SU-DHL-6 (cell line): ENCODE measurements at regions not wholly inside any gene's neighbourhood (a gene's known extent, or its start where the extent isn't known, plus 50 kb on each side); places are given as distances from the start of the nearest gene placed in this dataset.

Experiments used
- H2AFZ ChIP-seq: fragments of 200-600 bp; sonication (generic); 2 replicates; pipeline ENCODE4 v1.6.1; 2014; ENCODE audit warnings: low read depth, mild to moderate bottlenecking, moderate library complexity, mixed read lengths, antibody characterized with exemption, low read length; ENCODE audit not compliant: severe bottlenecking
- H3F3A ChIP-seq: fragments of 200-600 bp; shearing (Covaris generic); 2 replicates; pipeline ENCODE4 v1.6.0; 2016; ENCODE audit warnings: antibody characterized with exemption, mild to moderate bottlenecking; ENCODE audit not compliant: insufficient read depth
- H3K27ac ChIP-seq: fragments of 200-600 bp; sonication (generic); 2 replicates; pipeline ENCODE4 v1.5.1; 2016; ENCODE audit warnings: low read depth, mild to moderate bottlenecking, low read length, moderate library complexity, mixed read lengths
- H3K27me3 ChIP-seq: fragments of 200-600 bp; sonication (generic), shearing (Covaris generic); 2 replicates; pipeline ENCODE4 v1.6.0; 2014; ENCODE audit warnings: mild to moderate bottlenecking, low read length
- H3K36me3 ChIP-seq: fragments of 200-600 bp; sonication (generic); 2 replicates; pipeline ENCODE4 v1.6.1; 2014; ENCODE audit warnings: mild to moderate bottlenecking, low read length, mixed read lengths
- H3K4me2 ChIP-seq: fragments of 300-600, 200-600 bp; shearing (Covaris generic), sonication (generic); 2 replicates; pipeline ENCODE4 v1.6.0; 2014; ENCODE audit warnings: low read length, low read depth, mild to moderate bottlenecking; ENCODE audit not compliant: poor library complexity, severe bottlenecking
- H3K4me3 ChIP-seq: fragments of 200-600 bp; sonication (generic); 2 replicates; pipeline ENCODE4 v1.5.1; 2014; ENCODE audit warnings: antibody characterized with exemption, low read length, mild to moderate bottlenecking, mixed read lengths; ENCODE audit not compliant: insufficient read depth, poor library complexity, severe bottlenecking
- H3K79me2 ChIP-seq: fragments of 200-600 bp; sonication (generic); 2 replicates; pipeline ENCODE4 v1.6.1; 2014; ENCODE audit warnings: mild to moderate bottlenecking, low read length, moderate library complexity; ENCODE audit not compliant: insufficient read depth
- H3K9ac ChIP-seq: fragments of 200-600 bp; sonication (generic); 2 replicates; pipeline ENCODE4 v1.7.0; 2014; ENCODE audit warnings: mild to moderate bottlenecking, low read length
- H3K9me2 ChIP-seq: fragments of 200-600 bp; sonication (generic); replicated peaks from 2 replicates; pipeline ENCODE4 v1.6.1; 2014; ENCODE audit warnings: low read length; ENCODE audit not compliant: insufficient read depth
- H3K9me3 ChIP-seq: fragments of 200-600 bp; sonication (generic); 2 replicates; pipeline ENCODE4 v1.6.1; 2014; ENCODE audit warnings: low read length, mixed read lengths; ENCODE audit not compliant: insufficient read depth
- H4K20me1 ChIP-seq: fragments of 200-600 bp; sonication (generic); 2 replicates; pipeline ENCODE4 v1.6.1; 2014; ENCODE audit warnings: low read depth, mild to moderate bottlenecking, antibody characterized with exemption, low read length, moderate library complexity, mixed read lengths
- CTCF ChIP-seq: fragments of 200-600 bp; sonication (generic); IDR thresholded peaks from one replicate; pipeline ENCODE4 v1.5.1; 2017; ENCODE audit warnings: antibody characterized with exemption, mild to moderate bottlenecking, low read length, moderate library complexity; ENCODE audit not compliant: insufficient read depth, poor library complexity, severe bottlenecking
- EZH2phosphoT487 ChIP-seq: fragments of 200-600 bp; sonication (generic), shearing (Covaris generic); conservative IDR thresholded peaks from 2 replicates; pipeline ENCODE4 v1.6.1; 2018; ENCODE audit warnings: mild to moderate bottlenecking, antibody characterized with exemption, low read length, moderate library complexity, mixed read lengths

GRCh38 chr2:136301006-136301405 is 183.1 kb upstream of the CXCR4 start:
- Histone ChIP-seq H3K9me3 (no peaks in the 10 kb centered on the region), H3K4me3 (no peak overlapping the region), H3K27me3 (no peaks in the 10 kb centered on the region), H3K9me2 (no peaks in the 10 kb centered on the region), H3K79me2 (no peaks in the 10 kb centered on the region), H3F3A (no peaks in the 10 kb centered on the region), H2AFZ (no peak overlapping the region), H3K9ac (no peak overlapping the region), H3K4me2 (no peak overlapping the region), H3K36me3 (no peaks in the 10 kb centered on the region), H3K27ac (no peak overlapping the region), H4K20me1 (no peaks in the 10 kb centered on the region)
- no peak for TF ChIP-seq CTCF

GRCh38 chr2:136298631-136299030 is 180.7 kb upstream of the CXCR4 start:
- TF ChIP-seq CTCF: no peak
- H2AFZ ChIP-seq: no peak overlapping the region

GRCh38 chr2:136297994-136298393 is 180.0 kb upstream of the CXCR4 start:
- Histone ChIP-seq H3K4me2 (no peak overlapping the region), H3K4me3 (no peak overlapping the region), H3K9me3 (no peaks in the 10 kb centered on the region), H3K9me2 (no peaks in the 10 kb centered on the region), H3K36me3 (no peaks in the 10 kb centered on the region), H4K20me1 (no peaks in the 10 kb centered on the region), H3F3A (no peaks in the 10 kb centered on the region), H3K9ac (no peak overlapping the region), H2AFZ (no peak overlapping the region), H3K27me3 (no peaks in the 10 kb centered on the region), H3K27ac (no peak overlapping the region), H3K79me2 (no peaks in the 10 kb centered on the region)
- TF ChIP-seq EZH2phosphoT487 (no peak), CTCF (no peak)

More at GRCh38 chr2:136298631-136299030, 180.7 kb upstream of the CXCR4 start:
- Histone ChIP-seq H4K20me1 (no peaks in the 10 kb centered on the region), H3K9ac (no peak overlapping the region), H3K79me2 (no peaks in the 10 kb centered on the region), H3F3A (no peaks in the 10 kb centered on the region), H3K27ac (no peak overlapping the region), H3K4me3 (no peak overlapping the region), H3K36me3 (no peaks in the 10 kb centered on the region), H3K9me3 (no peaks in the 10 kb centered on the region), H3K9me2 (no peaks in the 10 kb centered on the region), H3K4me2 (no peak overlapping the region), H3K27me3 (no peaks in the 10 kb centered on the region)

- Histone ChIP-seq H3K79me2 (no peaks in the 10 kb centered on the region), H3K9me2 (no peaks in the 10 kb centered on the region), H3K9me3 (no peaks in the 10 kb centered on the region), H2AFZ (no peak overlapping the region), H3K9ac (no peak overlapping the region), H3K4me3 (no peak overlapping the region), H3K27me3 (no peaks in the 10 kb centered on the region), H3F3A (no peaks in the 10 kb centered on the region), H3K27ac (no peak overlapping the region), H4K20me1 (no peaks in the 10 kb centered on the region), H3K36me3 (no peaks in the 10 kb centered on the region), H3K4me2 (no peak overlapping the region)
- no peak for TF ChIP-seq EZH2phosphoT487
- no peak for TF ChIP-seq CTCF
Observed at GRCh38 chr2:136297312-136297711, 179.4 kb upstream of the CXCR4 start.
